ENCODE measurements at regions not wholly inside any gene's neighbourhood (a gene's known extent, or its start where the extent isn't known, plus 50 kb on each side); places are given as distances from the start of the nearest gene placed in this dataset.
A peak's percentile ranks its signal among the peaks of the same experiment; 100 is the strongest.

- peak; percentile 24; the same call in 1 of the 2 replicates for TF ChIP-seq CTCF (IDR thresholded peaks at IDR 0.05; ENCODE audit: low read length)
- no peak for TF ChIP-seq EZH2 (IDR thresholded peaks at IDR 0.05; ENCODE audit: borderline replicate concordance, low read length)
These were observed 90.4 kb upstream of the FAM171A1 start for GRCh38 chr10:15461353-15462108.

Measured in OCI-LY1 (cell line).